ENCODE measurements at regions not wholly inside any gene's neighbourhood (a gene's known extent, or its start where the extent isn't known, plus 50 kb on each side); places are given as distances from the start of the nearest gene placed in this dataset.

- Histone ChIP-seq H3K27ac (ENCODE audit: control insufficient read depth, insufficient read depth, low read length) (no peak overlapping the region), H3K27me3 (ENCODE audit: control insufficient read depth, extremely low read depth, insufficient read depth, low read length) (no peaks in the 10 kb centered on the region), H3K4me3 (ENCODE audit: control insufficient read depth in 2 of 3, extremely low read depth in 1 of 3, insufficient read depth in 2 of 3, low read depth in 1 of 3, low read length in 3 of 3) (no peak overlapping the region), H3K4me1 (ENCODE audit: control insufficient read depth, extremely low read depth, insufficient read depth, low read length) (no peaks in the 10 kb centered on the region), H3K4me2 (ENCODE audit: control insufficient read depth, extremely low read depth, insufficient read depth, low read depth, low read length) (no peak overlapping the region), H4K20me1 (ENCODE audit: control insufficient read depth, extremely low read depth, insufficient read depth, low read length) (no peaks in the 10 kb centered on the region), H3K9me3 (ENCODE audit: control insufficient read depth, low read depth, low read length) (no peaks in the 10 kb centered on the region), H3K9me1 (ENCODE audit: control insufficient read depth, extremely low read depth, insufficient read depth, low read length) (no peaks in the 10 kb centered on the region), H3K36me3 (ENCODE audit: control insufficient read depth in 2 of 2, extremely low read depth in 1 of 2, insufficient read depth in 2 of 2, low read length in 2 of 2) (no peaks in the 10 kb centered on the region), H2AFZ (ENCODE audit: control insufficient read depth, low read length) (no peak overlapping the region), H3K9ac (ENCODE audit: control insufficient read depth, extremely low read depth, insufficient read depth, low read length) (no peak overlapping the region), H3K79me2 (ENCODE audit: control insufficient read depth, insufficient read depth, low read length) (no peaks in the 10 kb centered on the region)
- no peak for FAIRE-seq
- DNase-seq (ENCODE audit: low read depth, low spot score) = no peak
- TF ChIP-seq CTCF (optimal IDR thresholded peaks at IDR 0.05 in 1 of 3, IDR thresholded peaks at IDR 0.05 in 1 of 3, conservative IDR thresholded peaks at IDR 0.05 in 1 of 3; ENCODE audit: extremely low read depth in 1 of 3, insufficient read depth in 2 of 3, low read length in 3 of 3) = no peak
- no peak for TF ChIP-seq EZH2 (IDR thresholded peaks at IDR 0.05; ENCODE audit: low read length)
- dilution Hi-C loops (cut with MboI; ENCODE audit: extremely low pct_ligation_motif_present, low sequenced_read_pairs) = no loop called here
Measured at GRCh38 chr2:136291871-136292270, 173.9 kb upstream of the CXCR4 start.

- FAIRE-seq = no peak
- no peak overlapping the region for H3K4me2 ChIP-seq (ENCODE audit: control insufficient read depth, extremely low read depth, insufficient read depth, low read depth, low read length)
Measured at GRCh38 chr2:136290326-136290725, 172.4 kb upstream of the CXCR4 start.

More at GRCh38 chr2:136290326-136290725, 172.4 kb upstream of the CXCR4 start:
- DNase-seq (ENCODE audit: low read depth, low spot score) = no peak
- Histone ChIP-seq H3K36me3 (ENCODE audit: control insufficient read depth in 2 of 2, extremely low read depth in 1 of 2, insufficient read depth in 2 of 2, low read length in 2 of 2) (no peaks in the 10 kb centered on the region), H3K4me3 (ENCODE audit: control insufficient read depth in 2 of 3, extremely low read depth in 1 of 3, insufficient read depth in 2 of 3, low read depth in 1 of 3, low read length in 3 of 3) (no peak overlapping the region), H3K9me3 (ENCODE audit: control insufficient read depth, low read depth, low read length) (no peaks in the 10 kb centered on the region), H3K27me3 (ENCODE audit: control insufficient read depth, extremely low read depth, insufficient read depth, low read length) (no peaks in the 10 kb centered on the region), H3K79me2 (ENCODE audit: control insufficient read depth, insufficient read depth, low read length) (no peaks in the 10 kb centered on the region), H4K20me1 (ENCODE audit: control insufficient read depth, extremely low read depth, insufficient read depth, low read length) (no peaks in the 10 kb centered on the region), H3K27ac (ENCODE audit: control insufficient read depth, insufficient read depth, low read length) (no peak overlapping the region), H2AFZ (ENCODE audit: control insufficient read depth, low read length) (no peak overlapping the region), H3K9ac (ENCODE audit: control insufficient read depth, extremely low read depth, insufficient read depth, low read length) (no peak overlapping the region), H3K9me1 (ENCODE audit: control insufficient read depth, extremely low read depth, insufficient read depth, low read length) (no peaks in the 10 kb centered on the region), H3K4me1 (ENCODE audit: control insufficient read depth, extremely low read depth, insufficient read depth, low read length) (no peaks in the 10 kb centered on the region)
- dilution Hi-C loops (cut with MboI; ENCODE audit: extremely low pct_ligation_motif_present, low sequenced_read_pairs) = no loop called here
- TF ChIP-seq EZH2 (IDR thresholded peaks at IDR 0.05; ENCODE audit: low read length) = no peak
- TF ChIP-seq CTCF (optimal IDR thresholded peaks at IDR 0.05 in 1 of 3, IDR thresholded peaks at IDR 0.05 in 1 of 3, conservative IDR thresholded peaks at IDR 0.05 in 1 of 3; ENCODE audit: extremely low read depth in 1 of 3, insufficient read depth in 2 of 3, low read length in 3 of 3) = no peak

All from keratinocyte (primary cell).